ENCODE measurements at regions not wholly inside any gene's neighbourhood (a gene's known extent, or its start where the extent isn't known, plus 50 kb on each side); places are given as distances from the start of the nearest gene placed in this dataset.
"Not testable (repeated sequence)": the region's sequence is repeated elsewhere in the genome, so short reads cannot be mapped to it uniquely, and the experiment has no call there.

GRCh38 chr7:149930374-149931068 is 56.8 kb downstream of the ATP6V0E2 start:
- H3K27me3 Mint-ChIP-seq, H3K4me1 Mint-ChIP-seq, H3K27ac Mint-ChIP-seq, H3K9me3 Mint-ChIP-seq, H3K36me3 Mint-ChIP-seq, H3K4me3 Mint-ChIP-seq: not testable (repeated sequence)

GRCh38 chr7:149933776-149934175 is 60.0 kb downstream of the ATP6V0E2 start:
- H3K9me3 Mint-ChIP-seq, H3K4me1 Mint-ChIP-seq, H3K27me3 Mint-ChIP-seq, H3K4me3 Mint-ChIP-seq, H3K36me3 Mint-ChIP-seq, H3K27ac Mint-ChIP-seq: not testable (repeated sequence)

GRCh38 chr7:149947346-149947745 is 73.6 kb downstream of the ATP6V0E2 start:
- H3K4me1 Mint-ChIP-seq, H3K36me3 Mint-ChIP-seq, H3K9me3 Mint-ChIP-seq, H3K27me3 Mint-ChIP-seq, H3K27ac Mint-ChIP-seq, H3K4me3 Mint-ChIP-seq: not testable (repeated sequence)

- not testable (repeated sequence) for H3K4me1 Mint-ChIP-seq, H3K27me3 Mint-ChIP-seq, H3K4me3 Mint-ChIP-seq, H3K27ac Mint-ChIP-seq, H3K36me3 Mint-ChIP-seq, H3K9me3 Mint-ChIP-seq
Measured at GRCh38 chr7:149948444-149948843, 74.7 kb downstream of the ATP6V0E2 start.

- not testable (repeated sequence) for H3K9me3 Mint-ChIP-seq, H3K4me1 Mint-ChIP-seq, H3K36me3 Mint-ChIP-seq, H3K27ac Mint-ChIP-seq, H3K27me3 Mint-ChIP-seq
- H3K4me3 Mint-ChIP-seq: peak overlapping the region in 1 of 4 donors; percentile 9
Measured at GRCh38 chr7:149949863-149950577, 76.3 kb downstream of the ATP6V0E2 start.

GRCh38 chr7:149950578-149950924 is 76.8 kb downstream of the ATP6V0E2 start:
- not testable (repeated sequence) for H3K36me3 Mint-ChIP-seq, H3K9me3 Mint-ChIP-seq, H3K27me3 Mint-ChIP-seq, H3K4me3 Mint-ChIP-seq, H3K27ac Mint-ChIP-seq, H3K4me1 Mint-ChIP-seq

- H3K4me3 Mint-ChIP-seq, H3K27me3 Mint-ChIP-seq, H3K27ac Mint-ChIP-seq, H3K36me3 Mint-ChIP-seq, H3K4me1 Mint-ChIP-seq, H3K9me3 Mint-ChIP-seq: not testable (repeated sequence)
Measured at GRCh38 chr7:149951579-149951978, 77.8 kb downstream of the ATP6V0E2 start.

GRCh38 chr7:149958880-149959279 is 85.1 kb downstream of the ATP6V0E2 start:
- H3K27me3 Mint-ChIP-seq, H3K27ac Mint-ChIP-seq, H3K4me1 Mint-ChIP-seq, H3K4me3 Mint-ChIP-seq, H3K36me3 Mint-ChIP-seq, H3K9me3 Mint-ChIP-seq: not testable (repeated sequence)

GRCh38 chr7:149960863-149961262 is 87.1 kb downstream of the ATP6V0E2 start:
- Mint-ChIP-seq H3K4me3 (peak overlapping the region in 1 of 4 donors; percentile 54), H3K27ac (peak overlapping the region in 1 of 3 donors; percentile 76)

GRCh38 chr7:149961878-149962277 is 88.1 kb downstream of the ATP6V0E2 start:
- H3K27me3 Mint-ChIP-seq, H3K36me3 Mint-ChIP-seq, H3K27ac Mint-ChIP-seq, H3K4me1 Mint-ChIP-seq, H3K4me3 Mint-ChIP-seq, H3K9me3 Mint-ChIP-seq: not testable (repeated sequence)

More at GRCh38 chr7:149960863-149961262, 87.1 kb downstream of the ATP6V0E2 start:
- not testable (repeated sequence) for H3K27me3 Mint-ChIP-seq, H3K36me3 Mint-ChIP-seq, H3K9me3 Mint-ChIP-seq, H3K4me1 Mint-ChIP-seq

- H3K4me1 Mint-ChIP-seq, H3K9me3 Mint-ChIP-seq, H3K36me3 Mint-ChIP-seq, H3K27me3 Mint-ChIP-seq, H3K27ac Mint-ChIP-seq: not testable (repeated sequence)
- H3K4me3 Mint-ChIP-seq: peak overlapping the region in 1 of 4 donors; percentile 22
Measured at GRCh38 chr7:149962685-149963319, 89.0 kb downstream of the ATP6V0E2 start.

- H3K9me3 Mint-ChIP-seq, H3K27me3 Mint-ChIP-seq, H3K4me3 Mint-ChIP-seq, H3K27ac Mint-ChIP-seq, H3K4me1 Mint-ChIP-seq, H3K36me3 Mint-ChIP-seq: not testable (repeated sequence)
Measured at GRCh38 chr7:149963985-149964384, 90.2 kb downstream of the ATP6V0E2 start.

- not testable (repeated sequence) for H3K9me3 Mint-ChIP-seq, H3K4me1 Mint-ChIP-seq, H3K4me3 Mint-ChIP-seq, H3K27me3 Mint-ChIP-seq, H3K36me3 Mint-ChIP-seq
- H3K27ac Mint-ChIP-seq: peak overlapping the region in 1 of 3 donors; percentile 8
Measured at GRCh38 chr7:149966444-149966843, 92.7 kb downstream of the ATP6V0E2 start.

GRCh38 chr7:149972977-149973376 is 99.2 kb downstream of the ATP6V0E2 start:
- not testable (repeated sequence) for H3K4me3 Mint-ChIP-seq, H3K36me3 Mint-ChIP-seq, H3K9me3 Mint-ChIP-seq, H3K27ac Mint-ChIP-seq, H3K4me1 Mint-ChIP-seq
- H3K27me3 Mint-ChIP-seq: peaks cover 11% of the 10 kb centered on the region

GRCh38 chr7:149973681-149974080 is 99.9 kb downstream of the ATP6V0E2 start:
- peaks cover 11% of the 10 kb centered on the region for H3K27me3 Mint-ChIP-seq
- not testable (repeated sequence) for H3K9me3 Mint-ChIP-seq, H3K4me1 Mint-ChIP-seq, H3K4me3 Mint-ChIP-seq, H3K36me3 Mint-ChIP-seq, H3K27ac Mint-ChIP-seq

- H3K27ac Mint-ChIP-seq, H3K4me1 Mint-ChIP-seq, H3K4me3 Mint-ChIP-seq, H3K36me3 Mint-ChIP-seq, H3K9me3 Mint-ChIP-seq, H3K27me3 Mint-ChIP-seq: not testable (repeated sequence)
Measured at GRCh38 chr7:149975608-149976007, 101.8 kb downstream of the ATP6V0E2 start.

Measured in IgD-negative memory B cell (primary cell).